Hepatocyte (in vitro differentiated cells): ENCODE measurements at regions not wholly inside any gene's neighbourhood (a gene's known extent, or its start where the extent isn't known, plus 50 kb on each side); places are given as distances from the start of the nearest gene placed in this dataset.
"Not testable (repeated sequence)": the region's sequence is repeated elsewhere in the genome, so short reads cannot be mapped to it uniquely, and the experiment has no call there.

Source experiments
- DNase-seq: peaks from one replicate; pipeline ENCODE4 v3.0.0-alpha.2; 2016; ENCODE audit warnings: low spot score
- H2AFZ ChIP-seq: fragments of 200-600 bp; sonication (generic); 2 replicates; pipeline ENCODE4 v1.6.0; 2016; ENCODE audit warnings: antibody characterized with exemption, mild to moderate bottlenecking
- H3K27ac ChIP-seq: fragments of 200-600 bp; sonication (generic); 2 replicates; pipeline ENCODE4 v1.5.1; 2016; ENCODE audit warnings: mild to moderate bottlenecking
- H3K27me3 ChIP-seq: fragments of 200-600 bp; sonication (generic); 2 replicates; pipeline ENCODE4 v1.6.1; 2016
- H3K36me3 ChIP-seq: fragments of 200-600 bp; sonication (generic); replicated peaks from 2 replicates; pipeline ENCODE4 v1.5.1; 2016; ENCODE audit warnings: low read depth; ENCODE audit not compliant: insufficient read depth
- H3K4me1 ChIP-seq: fragments of 200-600 bp; sonication (generic); 2 replicates; pipeline ENCODE4 v1.5.1; 2016; ENCODE audit warnings: mild to moderate bottlenecking, moderate library complexity; ENCODE audit not compliant: insufficient read depth
- H3K4me2 ChIP-seq: fragments of 200-600 bp; sonication (generic); 2 replicates; pipeline ENCODE4 v1.6.0; 2016
- H3K4me3 ChIP-seq: fragments of 200-600 bp; sonication (generic); 2 replicates; pipeline ENCODE4 v1.5.1; 2016; ENCODE audit warnings: mild to moderate bottlenecking
- H3K79me2 ChIP-seq: fragments of 200-600 bp; sonication (generic); 2 replicates; pipeline ENCODE4 v1.6.0; 2017; ENCODE audit warnings: mild to moderate bottlenecking
- H3K9me2 ChIP-seq: fragments of 200-600 bp; sonication (generic); replicated peaks from 2 replicates; pipeline ENCODE4 v1.6.0; 2017; ENCODE audit warnings: mild to moderate bottlenecking; ENCODE audit not compliant: insufficient read depth
- H3K9me3 ChIP-seq: fragments of 200-600 bp; sonication (generic); 2 replicates; pipeline ENCODE4 v1.5.1; 2016; ENCODE audit warnings: low read depth, mild to moderate bottlenecking
- H4K20me1 ChIP-seq: fragments of 200-600 bp; sonication (generic); 2 replicates; pipeline ENCODE4 v1.6.0; 2016; ENCODE audit warnings: mild to moderate bottlenecking; ENCODE audit not compliant: insufficient read depth, poor library complexity, severe bottlenecking
- EZH2 ChIP-seq: fragments of 200-600 bp; sonication (generic); IDR thresholded peaks from 2 replicates; pipeline ENCODE4 v1.6.1; 2016; ENCODE audit warnings: antibody characterized with exemption, mild to moderate bottlenecking, borderline replicate concordance
- EZH2phosphoT487 ChIP-seq: fragments of 200-600 bp; sonication (generic); IDR thresholded peaks from one replicate; pipeline ENCODE4 v1.6.1; 2018; ENCODE audit warnings: antibody characterized with exemption, mild to moderate bottlenecking, low read depth, moderate library complexity; ENCODE audit not compliant: unreplicated experiment, severe bottlenecking
- WGBS: methylation state at CpG from one replicate; pipeline ENCODE4 v1.1.6; 2016; ENCODE audit warnings: low lambda C conversion rate; ENCODE audit errors: missing lambda C conversion rate; 5-methylcytosine and 5-hydroxymethylcytosine counted together
- TF ChIP-seq, protein P1 (sequence below): fragments of 200-600 bp; sonication (generic); IDR thresholded peaks from 2 replicates; pipeline ENCODE4 v1.5.1; 2016; ENCODE audit warnings: antibody characterized with exemption, mild to moderate bottlenecking; ENCODE audit not compliant: poor library complexity

DNA sequence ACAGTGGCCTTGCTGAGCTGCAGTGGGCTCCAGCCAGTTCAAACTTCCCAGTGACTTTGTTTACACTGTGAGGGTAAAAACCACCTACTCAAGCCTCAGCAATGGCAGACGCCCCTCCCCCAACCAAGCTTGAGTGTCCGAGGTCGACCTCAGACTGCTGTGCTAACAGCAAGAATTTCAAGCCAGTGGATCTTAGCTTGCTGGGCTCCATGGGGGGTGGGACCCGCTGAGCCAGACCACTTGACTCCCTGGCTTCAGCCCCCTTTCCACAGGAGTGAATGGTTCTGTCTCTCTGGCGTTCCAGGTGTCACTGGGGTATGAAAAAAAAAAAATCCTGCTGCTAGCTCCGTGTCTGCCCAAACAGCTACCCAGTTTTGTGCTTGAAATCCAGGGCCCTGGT lies 168.9 kb upstream of the INTU start:
- no peak overlapping the region for H2AFZ ChIP-seq
- WGBS = 46% methylated on average over 6 of the region's 6 CpGs
- H3K36me3 ChIP-seq = no peaks in the 10 kb centered on the region
- H3K79me2 ChIP-seq = no peaks in the 10 kb centered on the region
- H3K27ac ChIP-seq = no peak overlapping the region
- H3K4me1 ChIP-seq = no peaks in the 10 kb centered on the region
- no peaks in the 10 kb centered on the region for H3K9me2 ChIP-seq
- H3K9me3 ChIP-seq = no peaks in the 10 kb centered on the region
- no peak overlapping the region for H3K4me3 ChIP-seq
- no peaks in the 10 kb centered on the region for H4K20me1 ChIP-seq
- no peaks in the 10 kb centered on the region for H3K27me3 ChIP-seq
- no peak overlapping the region for H3K4me2 ChIP-seq
- no peak for DNase-seq
- TF ChIP-seq EZH2phosphoT487 = no peak
- TF ChIP-seq EZH2 = no peak
- TF ChIP-seq, protein P1, sequence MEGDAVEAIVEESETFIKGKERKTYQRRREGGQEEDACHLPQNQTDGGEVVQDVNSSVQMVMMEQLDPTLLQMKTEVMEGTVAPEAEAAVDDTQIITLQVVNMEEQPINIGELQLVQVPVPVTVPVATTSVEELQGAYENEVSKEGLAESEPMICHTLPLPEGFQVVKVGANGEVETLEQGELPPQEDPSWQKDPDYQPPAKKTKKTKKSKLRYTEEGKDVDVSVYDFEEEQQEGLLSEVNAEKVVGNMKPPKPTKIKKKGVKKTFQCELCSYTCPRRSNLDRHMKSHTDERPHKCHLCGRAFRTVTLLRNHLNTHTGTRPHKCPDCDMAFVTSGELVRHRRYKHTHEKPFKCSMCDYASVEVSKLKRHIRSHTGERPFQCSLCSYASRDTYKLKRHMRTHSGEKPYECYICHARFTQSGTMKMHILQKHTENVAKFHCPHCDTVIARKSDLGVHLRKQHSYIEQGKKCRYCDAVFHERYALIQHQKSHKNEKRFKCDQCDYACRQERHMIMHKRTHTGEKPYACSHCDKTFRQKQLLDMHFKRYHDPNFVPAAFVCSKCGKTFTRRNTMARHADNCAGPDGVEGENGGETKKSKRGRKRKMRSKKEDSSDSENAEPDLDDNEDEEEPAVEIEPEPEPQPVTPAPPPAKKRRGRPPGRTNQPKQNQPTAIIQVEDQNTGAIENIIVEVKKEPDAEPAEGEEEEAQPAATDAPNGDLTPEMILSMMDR = no peak

DNA sequence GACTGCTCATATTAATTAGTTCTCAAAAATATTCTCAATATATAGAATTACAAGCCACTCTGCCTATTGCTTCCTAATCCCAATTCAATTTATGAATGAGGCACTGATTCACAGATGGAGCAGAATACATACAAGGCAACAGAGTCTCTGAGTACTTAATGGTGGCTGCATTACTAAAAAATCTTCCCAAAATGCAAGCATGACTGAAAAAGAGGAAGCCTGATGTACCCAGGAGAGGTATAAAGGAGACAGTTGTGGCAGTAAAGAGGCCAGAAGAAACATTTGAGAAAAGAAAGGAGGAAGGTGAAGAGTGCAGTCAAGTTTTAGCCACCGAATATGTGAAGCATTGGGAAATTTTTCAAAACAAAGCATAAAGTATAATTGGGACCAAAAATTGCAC lies 163.2 kb upstream of the INTU start:
- no peak overlapping the region for H3K4me2 ChIP-seq
- H3K4me3 ChIP-seq = no peak overlapping the region
- H3K36me3 ChIP-seq = no peaks in the 10 kb centered on the region
- 95% methylated on average over 1 of the region's 1 CpG for WGBS
- no peaks in the 10 kb centered on the region for H3K9me3 ChIP-seq
- no peak for DNase-seq
- no peaks in the 10 kb centered on the region for H3K9me2 ChIP-seq
- no peaks in the 10 kb centered on the region for H3K79me2 ChIP-seq
- H3K27me3 ChIP-seq = no peaks in the 10 kb centered on the region
- H2AFZ ChIP-seq = no peak overlapping the region
- H3K4me1 ChIP-seq = no peaks in the 10 kb centered on the region
- H4K20me1 ChIP-seq = no peaks in the 10 kb centered on the region
- H3K27ac ChIP-seq = no peak overlapping the region
- TF ChIP-seq, protein P1 = no peak
- no peak for TF ChIP-seq EZH2
- no peak for TF ChIP-seq EZH2phosphoT487

DNA sequence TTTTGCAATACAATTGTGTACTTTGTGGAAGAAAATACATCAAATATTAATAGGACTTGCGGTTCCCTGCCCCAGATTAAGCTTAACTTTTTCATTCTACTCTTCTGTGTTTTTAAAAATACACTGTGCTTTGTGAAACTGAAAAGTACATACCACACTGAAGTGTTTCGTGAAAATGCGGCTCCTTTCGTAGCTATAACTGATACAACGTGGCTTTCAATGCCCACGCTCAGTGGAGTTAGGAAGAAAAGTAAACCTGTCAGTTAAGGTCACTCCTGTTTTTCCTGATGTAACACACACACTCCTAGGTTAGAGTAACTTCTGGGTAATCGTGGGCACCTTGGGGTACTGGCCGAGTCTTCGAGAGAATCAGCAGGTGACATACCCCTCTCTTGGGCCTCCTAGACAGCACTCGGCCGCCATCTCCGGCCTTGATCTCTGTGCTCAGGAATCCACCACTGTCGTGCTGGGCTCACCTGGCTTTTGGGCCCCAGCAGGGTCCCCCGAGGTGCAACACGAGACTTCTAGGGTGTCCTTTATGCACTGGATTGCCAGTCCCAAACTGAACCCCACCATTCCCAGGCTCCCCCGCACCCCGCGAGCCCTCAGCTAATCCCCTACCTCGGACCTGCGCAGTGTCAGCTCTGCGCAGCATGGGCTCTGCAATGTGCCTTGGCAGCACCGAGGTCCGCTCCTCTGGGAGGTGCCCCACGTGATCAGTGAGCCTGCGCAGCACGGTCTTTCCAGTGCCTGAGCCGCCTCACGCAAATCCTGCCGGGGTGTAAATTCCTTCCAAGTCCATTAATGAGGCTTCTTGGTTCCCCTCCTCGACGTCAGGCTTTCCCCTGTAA lies 162.6 kb upstream of the INTU start:
- Histone ChIP-seq H3K4me1 (no peaks in the 10 kb centered on the region), H3K79me2 (no peaks in the 10 kb centered on the region), H3K9me3 (no peaks in the 10 kb centered on the region), H3K4me3 (no peak overlapping the region), H3K27ac (no peak overlapping the region), H2AFZ (no peak overlapping the region), H3K9me2 (no peaks in the 10 kb centered on the region), H3K36me3 (no peaks in the 10 kb centered on the region), H4K20me1 (no peaks in the 10 kb centered on the region), H3K27me3 (no peaks in the 10 kb centered on the region), H3K4me2 (no peak overlapping the region)
- TF ChIP-seq, protein P1 = no peak
- no peak for TF ChIP-seq EZH2phosphoT487
- TF ChIP-seq EZH2 = no peak
- 95% methylated on average over 29 of the region's 31 CpGs for WGBS
- no peak for DNase-seq

DNA sequence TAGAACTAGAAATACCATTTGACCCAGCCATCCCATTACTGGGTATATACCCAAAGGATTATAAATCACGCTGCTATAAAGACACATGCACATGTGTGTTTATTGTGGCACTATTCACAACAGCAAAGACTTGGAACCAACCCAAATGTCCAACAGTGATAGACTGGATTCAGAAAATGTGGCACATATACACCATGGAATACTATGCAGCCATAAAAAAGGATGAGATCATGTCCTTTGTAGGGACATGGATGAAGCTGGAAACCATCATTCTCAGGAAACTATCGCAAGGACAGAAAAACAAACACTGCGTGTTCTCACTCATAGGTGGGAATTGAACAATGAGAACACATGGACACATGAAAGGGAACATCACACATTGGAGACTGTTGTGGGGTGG lies 154.5 kb upstream of the INTU start:
- DNase-seq, H3K9me3 ChIP-seq, H3K36me3 ChIP-seq, H3K27ac ChIP-seq, H3K4me1 ChIP-seq, H2AFZ ChIP-seq, H3K27me3 ChIP-seq, H3K79me2 ChIP-seq, H4K20me1 ChIP-seq, H3K4me2 ChIP-seq, H3K4me3 ChIP-seq, H3K9me2 ChIP-seq: not testable (repeated sequence)
- 92% methylated on average over 3 of the region's 3 CpGs for WGBS
